ENCODE measurements at regions not wholly inside any gene's neighbourhood (a gene's known extent, or its start where the extent isn't known, plus 50 kb on each side); places are given as distances from the start of the nearest gene placed in this dataset.

DNA sequence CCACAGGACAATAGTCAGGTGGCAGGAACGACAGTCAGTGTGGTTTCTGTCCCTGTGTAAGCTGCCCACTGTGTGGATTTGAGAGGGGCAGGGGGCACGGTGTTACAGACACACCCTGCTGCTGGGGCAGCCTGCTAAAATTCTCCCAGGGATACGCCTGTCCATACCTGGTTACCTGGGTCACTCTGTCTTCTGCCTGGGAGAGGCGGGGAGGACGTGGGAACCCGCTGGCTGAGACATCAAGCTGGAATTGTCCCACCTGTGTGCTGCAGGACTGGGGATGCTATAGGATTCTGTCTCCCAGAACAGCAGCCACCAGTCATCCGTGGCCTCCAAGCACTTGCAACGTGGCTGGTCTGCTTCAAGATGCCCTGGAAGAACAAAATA is 63.8 kb upstream of the LINC01488 start:
- Histone ChIP-seq H3K4me2 (ENCODE audit: insufficient read depth, low read length) (no peak overlapping the region), H3K4me1 (ENCODE audit: control insufficient read depth, extremely low read depth, insufficient read depth, low read length) (peaks cover 4% of the 10 kb centered on the region), H3K4me3 (replicated peaks in 1 of 3; ENCODE audit: insufficient read depth in 1 of 3, low read depth in 1 of 3, low read length in 3 of 3) (no peak overlapping the region), H3K9me3 (replicated peaks; ENCODE audit: control insufficient read depth, insufficient read depth, low read length) (no peaks in the 10 kb centered on the region), H2AFZ (ENCODE audit: low read depth, low read length) (no peak overlapping the region), H3K36me3 (ENCODE audit: control insufficient read depth in 2 of 2, extremely low read depth in 1 of 2, insufficient read depth in 2 of 2, low read length in 2 of 2) (no peaks in the 10 kb centered on the region), H3K9ac (replicated peaks; ENCODE audit: extremely low read depth, insufficient read depth, low read length) (no peak overlapping the region), H3K27me3 (ENCODE audit: control insufficient read depth in 2 of 2, insufficient read depth in 2 of 2, low read length in 2 of 2) (no peaks in the 10 kb centered on the region), H4K20me1 (replicated peaks; ENCODE audit: control insufficient read depth, extremely low read depth, insufficient read depth, low read length) (no peaks in the 10 kb centered on the region), H3K79me2 (ENCODE audit: control insufficient read depth, insufficient read depth, low read length) (no peaks in the 10 kb centered on the region), H3K27ac (ENCODE audit: insufficient read depth, low read depth, low read length) (no peak overlapping the region), H3K9me1 (replicated peaks; ENCODE audit: control insufficient read depth, extremely low read depth, insufficient read depth, low read length) (no peaks in the 10 kb centered on the region)
- dilution Hi-C loops (cut with MboI; ENCODE audit: extremely low pct_ligation_motif_present, low sequenced_read_pairs) (no loop called here), intact Hi-C loops (cut with micrococcal nuclease) (no loop called here)
- TF ChIP-seq EZH2 (IDR thresholded peaks at IDR 0.05; ENCODE audit: borderline replicate concordance, low read depth, low read length, severe bottlenecking) (no peak), GATA2 (IDR thresholded peaks at IDR 0.05; ENCODE audit: insufficient read depth, insufficient read length, low read depth, low read length) (no peak), JUN (IDR thresholded peaks at IDR 0.05; ENCODE audit: borderline replicate concordance, insufficient read depth, insufficient read length, low read depth) (no peak), FOS (IDR thresholded peaks at IDR 0.05; ENCODE audit: borderline replicate concordance, insufficient read depth, low read length) (no peak), POLR2AphosphoS5 (IDR thresholded peaks at IDR 0.05; ENCODE audit: insufficient read depth, low read depth, low read length) (no peak), MYC (IDR thresholded peaks at IDR 0.05; ENCODE audit: low read depth, low read length) (no peak), POLR2A (IDR thresholded peaks at IDR 0.05; ENCODE audit: low read depth, low read length) (no peak)
- TF ChIP-seq, protein P1, sequence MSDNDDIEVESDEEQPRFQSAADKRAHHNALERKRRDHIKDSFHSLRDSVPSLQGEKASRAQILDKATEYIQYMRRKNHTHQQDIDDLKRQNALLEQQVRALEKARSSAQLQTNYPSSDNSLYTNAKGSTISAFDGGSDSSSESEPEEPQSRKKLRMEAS (IDR thresholded peaks at IDR 0.05; ENCODE audit: insufficient read depth, insufficient read length): no peak
- TF ChIP-seq, protein P2, sequence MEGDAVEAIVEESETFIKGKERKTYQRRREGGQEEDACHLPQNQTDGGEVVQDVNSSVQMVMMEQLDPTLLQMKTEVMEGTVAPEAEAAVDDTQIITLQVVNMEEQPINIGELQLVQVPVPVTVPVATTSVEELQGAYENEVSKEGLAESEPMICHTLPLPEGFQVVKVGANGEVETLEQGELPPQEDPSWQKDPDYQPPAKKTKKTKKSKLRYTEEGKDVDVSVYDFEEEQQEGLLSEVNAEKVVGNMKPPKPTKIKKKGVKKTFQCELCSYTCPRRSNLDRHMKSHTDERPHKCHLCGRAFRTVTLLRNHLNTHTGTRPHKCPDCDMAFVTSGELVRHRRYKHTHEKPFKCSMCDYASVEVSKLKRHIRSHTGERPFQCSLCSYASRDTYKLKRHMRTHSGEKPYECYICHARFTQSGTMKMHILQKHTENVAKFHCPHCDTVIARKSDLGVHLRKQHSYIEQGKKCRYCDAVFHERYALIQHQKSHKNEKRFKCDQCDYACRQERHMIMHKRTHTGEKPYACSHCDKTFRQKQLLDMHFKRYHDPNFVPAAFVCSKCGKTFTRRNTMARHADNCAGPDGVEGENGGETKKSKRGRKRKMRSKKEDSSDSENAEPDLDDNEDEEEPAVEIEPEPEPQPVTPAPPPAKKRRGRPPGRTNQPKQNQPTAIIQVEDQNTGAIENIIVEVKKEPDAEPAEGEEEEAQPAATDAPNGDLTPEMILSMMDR (IDR thresholded peaks at IDR 0.05; ENCODE audit: extremely low read depth in 1 of 2, insufficient read depth in 1 of 2, low read depth in 1 of 2, low read length in 2 of 2): no peak
- CTCF ChIA-PET: no interaction called here
- POLR2A ChIA-PET: no interaction called here
- DNase-seq (ENCODE audit: low read depth, low spot score): no peak
- no peak for FAIRE-seq
- BruUV-seq (replicated peaks): no TSS peak
